NCI-H446 treated with DMSO at 0.1 percent for 48 hours (cell line): ENCODE measurements at regions not wholly inside any gene's neighbourhood (a gene's known extent, or its start where the extent isn't known, plus 50 kb on each side); places are given as distances from the start of the nearest gene placed in this dataset.
"Not testable (repeated sequence)": the region's sequence is repeated elsewhere in the genome, so short reads cannot be mapped to it uniquely, and the experiment has no call there.

Experiments used
- DNase-seq: peaks from one replicate; lab custom pipeline; 2025; lab: John Stamatoyannopoulos, UW

- no peak for DNase-seq
Measured at GRCh38 chr5:106423109-106423897, 1247.4 kb downstream of the EFNA5 start.

GRCh38 chr5:106420102-106420501 is 1250.6 kb downstream of the EFNA5 start:
- DNase-seq = no peak

- no peak for DNase-seq
Measured at GRCh38 chr5:106418196-106418595, 1252.5 kb downstream of the EFNA5 start.

GRCh38 chr5:106417566-106417965 is 1253.2 kb downstream of the EFNA5 start:
- DNase-seq = no peak

- DNase-seq = no peak
Measured at GRCh38 chr5:106417163-106417562, 1253.6 kb downstream of the EFNA5 start.

- DNase-seq = no peak
Measured at GRCh38 chr5:106415541-106415940, 1255.2 kb downstream of the EFNA5 start.

- no peak for DNase-seq
Measured at GRCh38 chr5:106414342-106414741, 1256.4 kb downstream of the EFNA5 start.

GRCh38 chr5:106412606-106413005 is 1258.1 kb downstream of the EFNA5 start:
- DNase-seq = no peak

- peak; percentile 74 for DNase-seq
Measured at GRCh38 chr5:106408570-106408969, 1262.2 kb downstream of the EFNA5 start.

GRCh38 chr5:106408141-106408540 is 1262.6 kb downstream of the EFNA5 start:
- DNase-seq = no peak

- no peak for DNase-seq
Measured at GRCh38 chr5:106401561-106401960, 1269.2 kb downstream of the EFNA5 start.

- no peak for DNase-seq
Measured at GRCh38 chr5:106399391-106399790, 1271.3 kb downstream of the EFNA5 start.

- DNase-seq = no peak
Measured at GRCh38 chr5:106397700-106398099, 1273.0 kb downstream of the EFNA5 start.

GRCh38 chr5:106393276-106393675 is 1277.5 kb downstream of the EFNA5 start:
- no peak for DNase-seq

GRCh38 chr5:106392766-106393165 is 1278.0 kb downstream of the EFNA5 start:
- DNase-seq = no peak

GRCh38 chr5:106387767-106388166 is 1283.0 kb downstream of the EFNA5 start:
- not testable (repeated sequence) for DNase-seq

GRCh38 chr5:106386287-106386686 is 1284.5 kb downstream of the EFNA5 start:
- DNase-seq = no peak

GRCh38 chr5:106380736-106381135 is 1290.0 kb downstream of the EFNA5 start:
- DNase-seq = peak; percentile 57

- DNase-seq = no peak
Measured at GRCh38 chr5:106376522-106376921, 1294.2 kb downstream of the EFNA5 start.

GRCh38 chr5:106374956-106375355 is 1295.8 kb downstream of the EFNA5 start:
- no peak for DNase-seq

GRCh38 chr5:106368021-106368420 is 1302.7 kb downstream of the EFNA5 start:
- DNase-seq = no peak

- no peak for DNase-seq
Measured at GRCh38 chr5:106367281-106367680, 1303.5 kb downstream of the EFNA5 start.

GRCh38 chr5:106363578-106363977 is 1307.2 kb downstream of the EFNA5 start:
- no peak for DNase-seq

GRCh38 chr5:106361905-106362304 is 1308.8 kb downstream of the EFNA5 start:
- DNase-seq = no peak
